NOMO-1 treated with dmso at 0.1 percent for 144 hours (cell line): ENCODE measurements at regions not wholly inside any gene's neighbourhood (a gene's known extent, or its start where the extent isn't known, plus 50 kb on each side); places are given as distances from the start of the nearest gene placed in this dataset.

Experiments used
- DNase-seq: peaks from one replicate; lab custom pipeline; 2025; ENCODE audit not compliant: unreplicated experiment; lab: John Stamatoyannopoulos, UW

- DNase-seq, result no peak
These were observed 443.4 kb upstream of the SEMA6D start for GRCh38 chr15:47273864-47274263.

- DNase-seq, result no peak
These were observed 434.1 kb upstream of the SEMA6D start for GRCh38 chr15:47283246-47283645.

GRCh38 chr15:47288794-47289193 is 428.5 kb upstream of the SEMA6D start:
- DNase-seq, result no peak

- DNase-seq, result no peak
These were observed 427.6 kb upstream of the SEMA6D start for GRCh38 chr15:47289656-47290055.

- no peak for DNase-seq
These were observed 425.5 kb upstream of the SEMA6D start for GRCh38 chr15:47291767-47292166.

GRCh38 chr15:47292638-47293190 is 424.6 kb upstream of the SEMA6D start:
- DNase-seq, result no peak

- DNase-seq, result no peak
These were observed 423.7 kb upstream of the SEMA6D start for GRCh38 chr15:47293466-47294162.

GRCh38 chr15:47294765-47295259 is 422.5 kb upstream of the SEMA6D start:
- DNase-seq, result no peak

- DNase-seq, result no peak
These were observed 420.4 kb upstream of the SEMA6D start for GRCh38 chr15:47296881-47297280.

GRCh38 chr15:47299846-47300434 is 417.4 kb upstream of the SEMA6D start:
- no peak for DNase-seq

- no peak for DNase-seq
These were observed 416.7 kb upstream of the SEMA6D start for GRCh38 chr15:47300596-47300995.

- no peak for DNase-seq
These were observed 415.8 kb upstream of the SEMA6D start for GRCh38 chr15:47301481-47301880.

GRCh38 chr15:47304656-47305055 is 412.6 kb upstream of the SEMA6D start:
- no peak for DNase-seq

GRCh38 chr15:47312161-47312560 is 405.1 kb upstream of the SEMA6D start:
- DNase-seq, result no peak

GRCh38 chr15:47326410-47327333 is 390.6 kb upstream of the SEMA6D start:
- DNase-seq, result no peak

- DNase-seq, result no peak
These were observed 385.4 kb upstream of the SEMA6D start for GRCh38 chr15:47331829-47332393.

GRCh38 chr15:47332481-47332880 is 384.8 kb upstream of the SEMA6D start:
- no peak for DNase-seq

GRCh38 chr15:47333734-47334133 is 383.6 kb upstream of the SEMA6D start:
- DNase-seq, result no peak

GRCh38 chr15:47334805-47335535 is 382.3 kb upstream of the SEMA6D start:
- no peak for DNase-seq

- DNase-seq, result no peak
These were observed 380.2 kb upstream of the SEMA6D start for GRCh38 chr15:47337106-47337505.
